HG03457 (cell line): ENCODE measurements at regions not wholly inside any gene's neighbourhood (a gene's known extent, or its start where the extent isn't known, plus 50 kb on each side); places are given as distances from the start of the nearest gene placed in this dataset.
"Not testable (repeated sequence)": the region's sequence is repeated elsewhere in the genome, so short reads cannot be mapped to it uniquely, and the experiment has no call there.

Source experiments
- ATAC-seq: cut with Tn5 transposase; IDR thresholded peaks from one replicate; pipeline ENCODE4 v1.9.1; 2021; ENCODE audit warnings: moderate number of reproducible peaks; ENCODE audit not compliant: unreplicated experiment

DNA sequence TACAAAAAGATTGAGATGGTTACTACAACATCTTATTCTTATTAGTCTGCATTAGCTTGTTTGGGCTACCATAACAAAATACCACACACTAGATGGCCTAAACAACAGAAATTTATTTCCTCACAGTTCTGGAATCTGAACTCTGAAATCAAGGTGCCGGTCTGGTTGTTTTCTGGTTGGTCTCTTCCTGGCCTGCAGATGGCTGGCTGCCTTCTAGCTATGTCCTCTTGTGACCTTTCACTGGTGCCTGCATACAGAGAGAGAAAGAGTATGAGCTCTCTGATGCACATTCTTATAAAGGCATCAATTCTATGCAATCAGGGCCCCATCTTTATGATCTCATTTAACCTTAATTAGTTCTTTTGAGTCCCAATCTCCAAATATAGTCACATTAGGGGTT is 696.5 kb downstream of the TDRD15 start:
- no peak for ATAC-seq

- no peak for ATAC-seq
These were observed 698.0 kb downstream of the TDRD15 start for GRCh38 chr2:21821672-21822227.

- ATAC-seq = no peak
These were observed 698.7 kb downstream of the TDRD15 start for GRCh38 chr2:21822505-21822904.

DNA sequence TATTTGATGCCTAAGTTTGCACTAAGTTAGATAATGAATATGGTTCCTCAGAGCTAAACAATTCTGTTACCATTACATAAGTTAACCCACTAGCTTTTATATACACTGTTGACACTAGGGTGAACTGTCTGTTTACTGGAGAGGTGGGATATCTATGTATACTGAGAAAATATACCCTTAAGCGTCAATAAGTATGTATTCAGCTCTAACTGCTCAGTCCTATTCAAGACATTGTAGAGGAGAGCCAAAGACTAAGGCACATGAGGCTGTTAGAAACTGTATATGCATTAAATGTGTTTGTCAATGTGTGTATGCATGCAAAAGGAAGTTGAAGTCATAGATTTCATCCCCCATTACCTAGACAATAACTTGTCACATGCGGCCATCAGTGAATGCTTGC is 710.0 kb downstream of the TDRD15 start:
- ATAC-seq = no peak

DNA sequence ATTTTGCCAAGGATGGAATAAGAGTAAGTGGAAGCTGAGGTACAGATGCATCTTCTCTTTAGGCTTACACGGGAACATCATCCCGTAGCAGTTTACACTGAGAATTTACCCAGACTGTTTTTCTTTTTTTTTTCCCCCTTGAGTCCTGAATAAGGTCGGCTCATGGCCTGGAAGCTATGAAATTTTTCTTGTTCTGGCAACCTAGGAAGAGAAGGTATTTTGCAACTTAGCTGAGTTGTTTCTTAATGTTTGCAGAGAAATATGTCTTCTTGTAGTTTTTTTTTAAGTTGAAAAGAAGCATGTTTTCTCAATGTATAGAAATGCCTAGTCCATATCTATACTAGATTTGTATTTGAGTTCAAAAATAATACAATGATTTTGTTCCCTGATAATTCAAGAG is 712.5 kb downstream of the TDRD15 start:
- no peak for ATAC-seq

GRCh38 chr2:21836719-21837118 is 713.0 kb downstream of the TDRD15 start:
- no peak for ATAC-seq

- no peak for ATAC-seq
These were observed 713.6 kb downstream of the TDRD15 start for GRCh38 chr2:21837168-21837960.

- ATAC-seq = no peak
These were observed 717.6 kb downstream of the TDRD15 start for GRCh38 chr2:21841341-21841740.

DNA sequence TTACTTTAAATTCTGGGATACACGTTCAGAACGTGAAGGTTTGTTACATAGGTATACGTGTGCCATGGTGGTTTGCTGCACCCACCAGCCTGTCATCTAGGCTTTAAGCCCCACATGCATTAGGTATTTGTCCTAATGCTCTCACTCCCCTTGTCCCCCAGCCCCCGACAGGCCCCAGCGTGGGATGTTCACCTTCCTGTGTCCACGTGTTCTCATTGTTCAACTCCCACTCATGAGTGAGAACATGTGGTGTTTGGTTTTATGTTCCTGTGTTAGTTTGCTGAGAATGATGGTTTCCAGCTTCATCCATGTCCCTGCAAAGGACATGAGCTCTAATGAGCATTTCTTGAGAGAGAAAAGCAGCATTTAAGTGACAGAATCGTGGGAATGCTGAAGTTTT is 726.6 kb downstream of the TDRD15 start:
- not testable (repeated sequence) for ATAC-seq

- ATAC-seq = no peak
These were observed 731.2 kb downstream of the TDRD15 start for GRCh38 chr2:21854938-21855337.

DNA sequence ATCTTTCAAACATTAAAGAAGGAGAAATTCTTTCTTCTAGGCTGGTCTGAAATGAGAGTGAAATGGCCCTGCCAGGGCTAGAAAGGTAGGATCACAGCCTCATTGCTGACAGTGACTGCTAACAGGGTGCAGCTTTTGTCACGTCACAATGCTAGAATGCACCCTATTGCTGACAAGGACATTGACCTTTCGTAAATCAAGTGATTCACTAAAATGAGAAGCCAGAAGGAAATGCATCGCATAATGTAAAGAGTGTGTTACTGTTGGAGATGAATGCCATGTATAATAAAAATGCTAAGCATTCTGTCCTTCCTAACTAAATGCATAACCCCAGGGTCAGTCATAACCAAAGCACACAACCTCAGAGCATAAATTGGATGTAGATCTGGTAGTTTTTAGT is 732.9 kb downstream of the TDRD15 start:
- ATAC-seq = no peak

DNA sequence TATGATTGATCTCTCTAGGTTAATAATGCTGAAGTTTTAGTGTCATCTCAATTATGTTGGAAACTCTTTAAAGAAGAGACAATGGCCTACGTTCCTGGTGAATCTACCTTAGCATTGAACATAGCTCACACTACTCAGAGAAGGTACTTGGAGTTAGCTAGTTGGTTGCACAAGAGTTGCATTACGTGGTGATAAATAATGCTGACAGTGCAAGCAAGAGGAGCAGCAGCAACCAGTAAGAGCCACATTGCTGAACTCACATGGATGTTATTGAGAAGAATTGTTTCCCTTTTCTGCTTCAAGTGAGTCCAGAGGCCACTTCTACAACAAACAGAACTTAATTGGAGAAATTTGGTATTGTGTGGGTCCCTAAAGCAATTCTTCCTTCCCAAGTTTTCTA is 737.1 kb downstream of the TDRD15 start:
- no peak for ATAC-seq

- ATAC-seq = no peak
These were observed 742.5 kb downstream of the TDRD15 start for GRCh38 chr2:21866316-21866715.

DNA sequence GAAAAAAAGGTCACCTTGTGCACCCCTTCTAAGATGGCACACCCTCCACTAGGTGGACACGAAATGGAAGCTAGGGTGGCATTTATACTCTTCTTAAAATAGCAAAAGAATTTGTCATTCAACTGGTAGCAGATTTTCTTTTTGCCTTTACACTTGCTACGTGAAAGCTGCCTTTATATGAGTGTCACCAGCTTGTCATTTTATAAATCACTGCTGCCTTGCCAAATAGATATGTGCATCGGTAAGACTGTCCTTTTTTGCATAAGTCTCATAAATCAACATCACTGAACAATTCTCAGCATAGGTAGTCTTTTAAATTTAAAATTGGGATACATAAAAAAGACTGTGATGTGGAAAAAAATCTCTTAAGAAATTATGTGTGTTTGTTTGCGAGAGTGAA is 764.1 kb downstream of the TDRD15 start:
- ATAC-seq = no peak

GRCh38 chr2:21890041-21890440 is 766.3 kb downstream of the TDRD15 start:
- no peak for ATAC-seq

DNA sequence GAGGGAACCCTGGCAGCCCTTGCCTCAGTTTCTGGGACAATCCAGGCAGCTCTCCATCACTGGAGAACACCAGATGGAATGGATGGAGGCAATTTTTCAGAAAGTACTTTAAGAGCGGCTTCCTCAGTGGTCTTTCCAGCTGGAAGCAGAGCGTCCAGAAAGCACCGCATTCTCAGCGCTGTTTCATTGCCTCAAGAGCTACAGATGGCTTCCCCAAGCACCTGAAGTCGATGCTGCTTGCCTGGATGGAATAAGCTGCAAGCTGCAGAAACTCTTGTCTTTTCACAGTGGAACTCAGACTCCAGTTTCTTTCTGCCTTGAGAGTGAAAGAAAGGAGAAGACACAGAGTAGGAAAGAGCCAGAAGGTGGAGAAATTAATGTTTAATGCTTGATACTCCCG is 766.9 kb downstream of the TDRD15 start:
- no peak for ATAC-seq

- no peak for ATAC-seq
These were observed 767.4 kb downstream of the TDRD15 start for GRCh38 chr2:21891191-21891590.

DNA sequence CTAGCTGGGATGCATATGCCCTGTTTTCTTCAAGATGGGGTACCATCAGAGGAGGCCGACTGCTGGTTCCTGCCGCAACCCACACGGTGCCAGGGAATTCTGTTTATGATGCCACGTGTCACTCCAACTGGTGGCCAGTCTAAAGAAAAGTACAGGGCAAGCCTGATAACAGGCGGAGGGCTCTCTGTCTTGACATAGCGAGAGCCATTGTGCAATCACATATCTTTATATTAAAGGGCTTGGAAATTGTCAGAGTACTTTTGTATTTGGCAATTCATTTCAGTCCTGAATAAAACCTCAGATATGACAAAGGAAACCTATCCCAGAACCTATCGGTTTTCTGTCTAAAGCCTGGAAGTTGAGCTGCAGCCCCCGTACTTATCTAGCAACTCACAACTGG is 768.4 kb downstream of the TDRD15 start:
- ATAC-seq = no peak

- ATAC-seq = no peak
These were observed 771.4 kb downstream of the TDRD15 start for GRCh38 chr2:21895200-21895599.

DNA sequence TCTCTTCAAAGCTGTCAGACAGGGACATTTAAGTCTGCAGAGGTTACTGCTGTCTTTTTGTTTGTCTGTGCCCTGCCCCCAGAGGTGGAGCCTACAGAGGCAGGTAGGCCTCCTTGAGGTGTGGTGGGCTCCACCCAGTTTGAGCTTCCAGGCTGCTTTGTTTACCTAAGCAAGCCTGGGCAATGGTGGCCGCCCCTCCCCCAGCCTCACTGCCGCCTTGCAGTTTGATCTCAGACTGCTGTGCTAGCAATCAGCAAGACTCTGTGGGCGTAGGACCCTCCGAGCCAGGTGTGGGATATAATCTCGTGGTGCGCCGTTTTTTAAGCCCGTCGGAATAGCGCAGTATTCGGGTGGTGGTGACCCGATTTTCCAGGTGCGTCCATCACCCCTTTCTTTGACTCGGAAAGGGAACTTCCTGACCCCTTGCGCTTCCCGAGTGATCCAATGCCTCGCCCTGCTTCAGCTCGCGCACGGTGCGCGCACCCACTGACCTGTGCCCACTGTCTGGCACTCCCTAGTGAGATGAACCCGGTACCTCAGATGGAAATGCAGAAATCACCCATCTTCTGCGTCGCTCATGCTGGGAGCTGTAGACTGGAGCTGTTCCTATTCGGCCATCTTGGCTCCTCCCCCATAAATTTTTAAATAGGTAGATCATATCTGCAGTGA is 785.1 kb downstream of the TDRD15 start:
- ATAC-seq = not testable (repeated sequence)

DNA sequence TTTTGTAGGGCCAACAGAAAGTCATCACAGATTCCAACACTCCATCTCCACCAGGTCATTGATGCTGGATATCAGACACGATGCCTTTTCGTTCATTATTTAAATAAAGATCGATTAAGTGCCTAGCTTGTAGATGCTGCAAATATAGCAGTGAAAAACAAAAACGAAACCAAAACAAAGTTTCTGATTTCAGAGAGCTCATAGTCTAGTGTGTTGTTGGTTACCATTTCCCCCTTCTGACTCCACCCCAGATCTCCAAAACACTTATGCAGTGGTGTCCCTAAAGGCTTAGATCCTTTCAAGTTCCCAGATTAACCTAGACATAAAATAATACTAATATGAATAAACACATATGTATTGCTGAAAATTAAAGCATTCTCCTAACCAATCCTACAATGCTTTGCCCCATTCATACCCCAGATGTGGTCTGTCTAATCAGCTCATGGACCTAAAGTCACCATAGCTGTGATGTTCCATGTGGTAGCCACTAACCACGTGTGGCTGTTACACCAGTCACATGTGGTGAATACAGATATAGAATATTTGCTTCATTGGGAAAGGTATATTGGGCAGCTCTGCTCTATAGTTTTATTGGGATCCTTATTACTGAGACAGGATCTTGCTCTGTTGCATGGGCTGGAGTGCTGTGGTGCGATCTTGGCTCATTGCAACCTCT is 787.2 kb downstream of the TDRD15 start:
- ATAC-seq = no peak

- ATAC-seq = no peak
These were observed 788.6 kb downstream of the TDRD15 start for GRCh38 chr2:21912405-21912804.
